ENCODE measurements at regions not wholly inside any gene's neighbourhood (a gene's known extent, or its start where the extent isn't known, plus 50 kb on each side); places are given as distances from the start of the nearest gene placed in this dataset.

- dilution Hi-C loops (cut with HindIII; ENCODE audit: low sequenced_read_pairs, unreplicated experiment), result no loop called here
- CTCF ChIA-PET, result no interaction called here
- H2BK15ac ChIP-seq (ENCODE audit: low read depth, low read length), result no peak overlapping the region
These were observed 409.8 kb downstream of the MAN2A1 start for GRCh38 chr5:110099572-110099971.

More at GRCh38 chr5:110099572-110099971, 409.8 kb downstream of the MAN2A1 start:
- DNase-seq, result no peak
- TF ChIP-seq RFX5 (IDR thresholded peaks at IDR 0.05; ENCODE audit: low read depth, low read length) (no peak), MXI1 (IDR thresholded peaks at IDR 0.05; ENCODE audit: borderline replicate concordance, low read depth, low read length) (no peak), CEBPB (IDR thresholded peaks at IDR 0.05; ENCODE audit: low read depth, low read length) (no peak), FOS (IDR thresholded peaks at IDR 0.05; ENCODE audit: low read depth, low read length) (no peak), RAD21 (IDR thresholded peaks at IDR 0.05; ENCODE audit: low read length) (no peak), RCOR1 (IDR thresholded peaks at IDR 0.05; ENCODE audit: insufficient replicate concordance, low read length) (no peak)
- Histone ChIP-seq H3K4me2 (ENCODE audit: low read depth, low read length) (no peak overlapping the region), H2AFZ (replicated peaks; ENCODE audit: low read length, poor library complexity) (no peak overlapping the region), H3K9me3 (ENCODE audit: control insufficient read depth, insufficient read depth, low read length) (no peaks in the 10 kb centered on the region), H4K5ac (ENCODE audit: low read depth, low read length) (no peak overlapping the region), H3K14ac (replicated peaks; ENCODE audit: low read depth, low read length) (no peak overlapping the region), H3K27me3 (ENCODE audit: control insufficient read depth, insufficient read depth, low read length) (no peaks in the 10 kb centered on the region), H3K4ac (ENCODE audit: low read depth, low read length) (no peak overlapping the region), H3K18ac (ENCODE audit: low read depth, low read length) (no peak overlapping the region), H2BK20ac (ENCODE audit: low read depth, low read length) (no peak overlapping the region), H3K23ac (ENCODE audit: low read depth, low read length) (no peak overlapping the region), H3K9me1 (ENCODE audit: insufficient read depth, low read length) (no peaks in the 10 kb centered on the region), H3K4me3 (ENCODE audit: insufficient read depth, low read depth, low read length) (no peak overlapping the region), H2AK5ac (ENCODE audit: low read depth, low read length) (no peak overlapping the region), H4K8ac (ENCODE audit: low read depth in 2 of 2, low read length in 2 of 2) (no peak overlapping the region), H2BK5ac (ENCODE audit: low read depth, low read length, poor library complexity, severe bottlenecking) (no peak overlapping the region), H3K36me3 (ENCODE audit: control insufficient read depth, insufficient read depth, low read length) (no peaks in the 10 kb centered on the region), H4K91ac (ENCODE audit: insufficient read depth, low read depth, low read length) (no peak overlapping the region), H4K20me1 (ENCODE audit: insufficient read depth, low read length) (no peaks in the 10 kb centered on the region), H3K9ac (ENCODE audit: low read depth, low read length) (no peak overlapping the region), H3K4me1 (ENCODE audit: control insufficient read depth, insufficient read depth, low read length) (no peaks in the 10 kb centered on the region), H3K27ac (ENCODE audit: insufficient read depth, low read length) (no peak overlapping the region), H3K56ac (ENCODE audit: extremely low read depth, insufficient read depth, low read length) (no peak overlapping the region), H3K79me1 (ENCODE audit: low read depth in 1 of 2, low read length in 2 of 2) (no peaks in the 10 kb centered on the region), H2BK120ac (ENCODE audit: low read depth, low read length) (no peak overlapping the region), H2AK9ac (replicated peaks; ENCODE audit: low read depth, low read length, poor library complexity) (no peak overlapping the region)
- intact Hi-C loops (cut with micrococcal nuclease), result no loop called here
- no TSS peak for BruUV-seq (replicated peaks)
- no peak for ATAC-seq (ENCODE audit: low read depth)
- in situ Hi-C loops (cut with MboI; ENCODE audit: low sequenced_read_pairs), result no loop called here
- POLR2A ChIA-PET (ENCODE audit: unreplicated experiment), result no interaction called here

All from IMR-90 (cell line).